Spleen (tissue), 11 donors: ENCODE measurements at regions not wholly inside any gene's neighbourhood (a gene's known extent, or its start where the extent isn't known, plus 50 kb on each side); places are given as distances from the start of the nearest gene placed in this dataset.
"Not testable (repeated sequence)": the region's sequence is repeated elsewhere in the genome, so short reads cannot be mapped to it uniquely, and the experiment has no call there.

Source experiments
- DNase-seq: peaks from one replicate; pipeline ENCODE4 v3.0.0-alpha.2; 2020
- H3K27ac ChIP-seq, 8 donors: fragments of 200-600 bp; sonication (generic) in 7 of 8; 1 replicate in 4 of 8; 2 replicates in 4 of 8; pipeline versions ENCODE4 v1.5.0 to v1.8.0; 2016 to 2021; ENCODE audit warnings: inconsistent platforms in 4 of 8, mild to moderate bottlenecking in 4 of 8, moderate library complexity in 1 of 8
- H3K27me3 ChIP-seq, 7 donors: fragments of 200-600 bp; sonication (generic) in 6 of 7; replicated peaks in 1 of 7; 1 replicate in 4 of 7; 2 replicates in 3 of 7; pipeline versions ENCODE4 v1.5.0 to v1.8.0; 2016 to 2021; ENCODE audit warnings: inconsistent platforms in 3 of 7, mild to moderate bottlenecking in 1 of 7
- H3K36me3 ChIP-seq, 6 donors: fragments of 200-600 bp; sonication (generic) in 5 of 6; 1 replicate in 4 of 6; 2 replicates in 2 of 6; pipeline versions ENCODE4 v1.5.0 to v1.8.0; 2016 to 2021; ENCODE audit warnings: inconsistent platforms in 2 of 6
- H3K4me1 ChIP-seq, 6 donors: fragments of 200-600 bp; sonication (generic) in 5 of 6; 1 replicate in 3 of 6; 2 replicates in 3 of 6; pipeline versions ENCODE4 v1.5.0 to v1.8.0; 2016 to 2021; ENCODE audit warnings: inconsistent platforms in 3 of 6
- H3K4me3 ChIP-seq, 8 donors: fragments of 200-600 bp; sonication (generic) in 7 of 8; 1 replicate in 4 of 8; 2 replicates in 4 of 8; pipeline versions ENCODE4 v1.5.0 to v1.8.0; 2016 to 2021; ENCODE audit warnings: inconsistent platforms in 4 of 8, mild to moderate bottlenecking in 4 of 8, moderate library complexity in 2 of 8
- H3K9me3 ChIP-seq, 8 donors: fragments of 200-600 bp; sonication (generic) in 7 of 8; 1 replicate in 4 of 8; 2 replicates in 4 of 8; pipeline versions ENCODE4 v1.5.0 to v1.8.0; 2016 to 2021; ENCODE audit warnings: inconsistent platforms in 4 of 8
- CTCF ChIP-seq, 11 experiments: fragments of 200-600 bp in 7 of 11; fragments of 450-650 bp in 4 of 11; sonication (generic) in 4 of 11; IDR thresholded peaks in 8 of 11; conservative IDR thresholded peaks in 3 of 11; 1 replicate in 7 of 11; 2 replicates in 4 of 11; pipeline versions ENCODE4 v1.4.0 to v1.8.0; 2016 to 2021; ENCODE audit warnings: antibody characterized with exemption in 11 of 11, inconsistent platforms in 4 of 11, mild to moderate bottlenecking in 1 of 11
- POLR2A ChIP-seq, 3 donors: fragments of 450-650 bp; IDR thresholded peaks; one replicate each; pipeline ENCODE4 v1.5.1; 2017; ENCODE audit warnings: antibody characterized with exemption in 3 of 3, mild to moderate bottlenecking in 1 of 3
- POLR2AphosphoS5 ChIP-seq, 3 donors: sonication (generic); formaldehyde crosslinking; IDR thresholded peaks; one replicate each; pipeline ENCODE4 v1.5.1; 2017; ENCODE audit warnings: antibody characterized with exemption in 3 of 3
- WGBS, 5 donors: extraction: QIAGEN DNeasy Blood & Tissue Kit in 3 of 5; methylation state at CpG; one replicate each; pipeline versions ENCODE4 v1.1.5 to v1.1.7; 2013 to 2018; 5-methylcytosine and 5-hydroxymethylcytosine counted together
- intact Hi-C: fragments of 100-400 bp; cut with DNase I; formaldehyde crosslinking; loops from one replicate; pipeline ENCODE4 v1.15.0; 2023; ENCODE audit warnings: low total_unique reads
- donor health status: healthy with polysubstance abuse.
- donor health status: DM: no; HTN: no; CAD: no; lungs with moderate emphysema.
- donor health status: DM: no; HTN: no; CAD: no.
- donor health status: Bipolar disorder and iron deficiency.
- donor health status: healthy.
- donor health status: DM: no; HTN: no; CAD: no.
- donor health status: DM: yes; HTN: yes; CAD: no.

DNA sequence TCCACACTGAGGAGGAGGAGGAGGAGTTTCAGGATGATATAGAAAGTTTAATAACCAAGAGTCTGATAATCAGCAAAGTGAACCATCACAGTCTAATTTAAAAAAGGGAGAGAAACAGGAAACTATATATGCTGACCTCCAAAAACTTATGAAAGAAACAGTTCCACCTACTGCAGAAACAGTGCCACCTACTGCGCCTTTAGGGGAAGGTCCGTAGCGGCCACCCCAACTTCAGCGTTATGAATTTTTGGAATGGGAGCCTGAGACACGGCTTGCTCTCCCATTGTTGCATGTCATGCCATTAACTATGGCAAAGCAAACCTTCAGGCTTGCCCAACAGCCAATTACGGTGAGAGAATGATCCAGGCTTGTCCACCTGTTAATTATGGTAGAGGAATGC, 1719.2 kb upstream of the LRRTM1 start:
- TF ChIP-seq CTCF (IDR thresholded peaks at IDR 0.05 in 8 of 11, conservative IDR thresholded peaks at IDR 0.05 in 3 of 11) (no peak), POLR2A (IDR thresholded peaks at IDR 0.05) (no peak), POLR2AphosphoS5 (IDR thresholded peaks at IDR 0.05) (no peak)
- DNase-seq, result no peak
- H3K9me3 ChIP-seq, result peaks cover 0 to 38% (median 6%) of the 10 kb centered on the region in 8 donors
- H3K4me1 ChIP-seq, result no peaks in the 10 kb centered on the region
- no peaks in the 10 kb centered on the region for H3K27me3 ChIP-seq
- WGBS, 5 donors, result 57 to 68% (median 62%) methylated on average over 6 of the region's 6 CpGs
- no peak overlapping the region for H3K27ac ChIP-seq
- no peak overlapping the region for H3K4me3 ChIP-seq
- no peaks in the 10 kb centered on the region for H3K36me3 ChIP-seq
- intact Hi-C loops, result no loop called here

GRCh38 chr2:82013641-82014040, 1709.1 kb upstream of the LRRTM1 start:
- Histone ChIP-seq H3K27me3 (no peaks in the 10 kb centered on the region), H3K4me3 (no peak overlapping the region), H3K27ac (no peak overlapping the region), H3K36me3 (no peaks in the 10 kb centered on the region), H3K9me3 (peaks cover 0 to 6% (median 0%) of the 10 kb centered on the region in 8 donors), H3K4me1 (no peaks in the 10 kb centered on the region)
- DNase-seq, result no peak
- intact Hi-C loops, result no loop called here
- WGBS, 5 donors, result 70 to 87% (median 77%) methylated on average over 6 of the region's 6 CpGs
- TF ChIP-seq POLR2AphosphoS5 (IDR thresholded peaks at IDR 0.05) (no peak), POLR2A (IDR thresholded peaks at IDR 0.05) (no peak), CTCF (IDR thresholded peaks at IDR 0.05 in 8 of 11, conservative IDR thresholded peaks at IDR 0.05 in 3 of 11) (no peak)

GRCh38 chr2:82007071-82007664, 1702.6 kb upstream of the LRRTM1 start:
- H3K27me3 ChIP-seq, result no peaks in the 10 kb centered on the region
- intact Hi-C loops, result no loop called here
- 62 to 78% (median 73%) methylated on average over 3 of the region's 3 CpGs for WGBS, 5 donors

DNA sequence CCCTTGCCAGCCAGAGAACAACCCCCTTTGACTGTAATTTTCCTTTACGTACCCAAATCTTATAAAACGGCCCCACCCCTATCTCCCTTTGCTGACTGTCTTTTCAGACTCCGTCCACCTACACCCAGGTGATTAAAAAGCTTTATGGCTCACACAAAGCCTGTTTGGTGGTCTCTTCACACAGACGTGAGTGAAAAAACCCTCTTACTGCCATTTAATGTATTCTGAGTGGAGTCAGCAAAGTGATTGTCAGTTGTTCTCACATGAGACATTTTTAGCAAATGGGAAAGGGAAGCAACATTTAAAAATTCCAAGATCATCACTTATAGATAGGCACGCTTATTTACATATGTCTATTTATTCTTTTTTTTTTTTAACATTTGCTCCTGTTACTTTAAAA, 1701.3 kb upstream of the LRRTM1 start:
- H3K27ac ChIP-seq, H3K4me3 ChIP-seq, intact Hi-C loops, H3K36me3 ChIP-seq, H3K9me3 ChIP-seq, H3K27me3 ChIP-seq, DNase-seq, H3K4me1 ChIP-seq: not testable (repeated sequence)
- WGBS, 5 donors, result 76 to 89% (median 84%) methylated on average over 5 of the region's 5 CpGs

More at GRCh38 chr2:82007071-82007664, 1702.6 kb upstream of the LRRTM1 start:
- Histone ChIP-seq H3K27ac (no peak overlapping the region), H3K4me1 (no peaks in the 10 kb centered on the region), H3K9me3 (peaks cover 0 to under 1% (median 0%) of the 10 kb centered on the region in 8 donors), H3K36me3 (no peaks in the 10 kb centered on the region), H3K4me3 (no peak overlapping the region)
- no peak for DNase-seq
- TF ChIP-seq POLR2A (IDR thresholded peaks at IDR 0.05) (no peak), CTCF (IDR thresholded peaks at IDR 0.05 in 8 of 11, conservative IDR thresholded peaks at IDR 0.05 in 3 of 11) (no peak), POLR2AphosphoS5 (IDR thresholded peaks at IDR 0.05) (no peak)

GRCh38 chr2:82001614-82002013, 1697.1 kb upstream of the LRRTM1 start:
- 67 to 84% (median 71%) methylated on average over 4 of the region's 4 CpGs for WGBS, 5 donors
- intact Hi-C loops, result no loop called here
- H3K36me3 ChIP-seq, result no peaks in the 10 kb centered on the region
- TF ChIP-seq POLR2A (IDR thresholded peaks at IDR 0.05) (no peak), POLR2AphosphoS5 (IDR thresholded peaks at IDR 0.05) (no peak), CTCF (IDR thresholded peaks at IDR 0.05 in 8 of 11, conservative IDR thresholded peaks at IDR 0.05 in 3 of 11) (no peak)
- peaks cover 0 to 4% (median 0%) of the 10 kb centered on the region in 8 donors for H3K9me3 ChIP-seq
- H3K4me1 ChIP-seq, result no peaks in the 10 kb centered on the region
- no peak overlapping the region for H3K27ac ChIP-seq
- H3K27me3 ChIP-seq, result no peaks in the 10 kb centered on the region
- H3K4me3 ChIP-seq, result no peak overlapping the region
- DNase-seq, result no peak
